GM21576 (cell line): ENCODE measurements at regions not wholly inside any gene's neighbourhood (a gene's known extent, or its start where the extent isn't known, plus 50 kb on each side); places are given as distances from the start of the nearest gene placed in this dataset.

Experiments used
- ATAC-seq: cut with Tn5 transposase; IDR thresholded peaks from one replicate; pipeline ENCODE4 v1.9.1; 2021; ENCODE audit warnings: mild to moderate bottlenecking, moderate library complexity; ENCODE audit not compliant: unreplicated experiment

GRCh38 chr1:8267307-8267706, 50.6 kb upstream of the SLC45A1 start:
- no peak for ATAC-seq

- ATAC-seq, result no peak
These were observed 51.3 kb upstream of the SLC45A1 start for GRCh38 chr1:8266436-8267165.

GRCh38 chr1:8263791-8264190, 54.1 kb upstream of the SLC45A1 start:
- ATAC-seq, result no peak

- ATAC-seq, result no peak
These were observed 56.5 kb upstream of the SLC45A1 start for GRCh38 chr1:8261398-8261762.

GRCh38 chr1:8259498-8260290, 58.2 kb upstream of the SLC45A1 start:
- no peak for ATAC-seq

- ATAC-seq, result no peak
These were observed 60.3 kb upstream of the SLC45A1 start for GRCh38 chr1:8257621-8258020.

- no peak for ATAC-seq
These were observed 61.6 kb upstream of the SLC45A1 start for GRCh38 chr1:8256321-8256720.

GRCh38 chr1:8255712-8256111, 62.2 kb upstream of the SLC45A1 start:
- ATAC-seq, result no peak

GRCh38 chr1:8252266-8252951, 65.5 kb upstream of the SLC45A1 start:
- ATAC-seq, result no peak

GRCh38 chr1:8251635-8252034, 66.3 kb upstream of the SLC45A1 start:
- no peak for ATAC-seq

GRCh38 chr1:8249838-8250237, 68.1 kb upstream of the SLC45A1 start:
- ATAC-seq, result no peak

GRCh38 chr1:8247811-8248436, 70.0 kb upstream of the SLC45A1 start:
- no peak for ATAC-seq

- no peak for ATAC-seq
These were observed 73.6 kb upstream of the SLC45A1 start for GRCh38 chr1:8244304-8244703.

GRCh38 chr1:8242498-8242897, 75.4 kb upstream of the SLC45A1 start:
- ATAC-seq, result no peak

- no peak for ATAC-seq
These were observed 76.4 kb upstream of the SLC45A1 start for GRCh38 chr1:8241417-8242014.

- ATAC-seq, result no peak
These were observed 78.4 kb upstream of the SLC45A1 start for GRCh38 chr1:8239306-8240023.

GRCh38 chr1:8239039-8239305, 78.9 kb upstream of the SLC45A1 start:
- ATAC-seq, result no peak

- ATAC-seq, result no peak
These were observed 79.5 kb upstream of the SLC45A1 start for GRCh38 chr1:8238141-8239038.

- no peak for ATAC-seq
These were observed 85.7 kb upstream of the SLC45A1 start for GRCh38 chr1:8232036-8232757.
